ENCODE measurements at regions not wholly inside any gene's neighbourhood (a gene's known extent, or its start where the extent isn't known, plus 50 kb on each side); places are given as distances from the start of the nearest gene placed in this dataset.
"Not testable (repeated sequence)": the region's sequence is repeated elsewhere in the genome, so short reads cannot be mapped to it uniquely, and the experiment has no call there.

- no peak for DNase-seq
These were observed 783.6 kb downstream of the ETS1 start for GRCh38 chr11:127803755-127804154.

- no peak for DNase-seq
These were observed 786.2 kb downstream of the ETS1 start for GRCh38 chr11:127800989-127801688.

- DNase-seq: no peak
These were observed 792.0 kb downstream of the ETS1 start for GRCh38 chr11:127795326-127795725.

GRCh38 chr11:127791844-127792243, 791.3 kb upstream of the KIRREL3 start:
- DNase-seq: no peak

GRCh38 chr11:127790592-127790991, 790.0 kb upstream of the KIRREL3 start:
- no peak for DNase-seq

- no peak for DNase-seq
These were observed 789.4 kb upstream of the KIRREL3 start for GRCh38 chr11:127789927-127790326.

GRCh38 chr11:127772938-127773337, 772.4 kb upstream of the KIRREL3 start:
- DNase-seq: not testable (repeated sequence)

- not testable (repeated sequence) for DNase-seq
These were observed 768.4 kb upstream of the KIRREL3 start for GRCh38 chr11:127768931-127769330.

- no peak for DNase-seq
These were observed 766.2 kb upstream of the KIRREL3 start for GRCh38 chr11:127766734-127767133.

- no peak for DNase-seq
These were observed 738.3 kb upstream of the KIRREL3 start for GRCh38 chr11:127738771-127739286.

- no peak for DNase-seq
These were observed 736.9 kb upstream of the KIRREL3 start for GRCh38 chr11:127737499-127737898.

- no peak for DNase-seq
These were observed 733.0 kb upstream of the KIRREL3 start for GRCh38 chr11:127733552-127733951.

GRCh38 chr11:127726367-127726766, 725.8 kb upstream of the KIRREL3 start:
- no peak for DNase-seq

GRCh38 chr11:127723714-127724113, 723.1 kb upstream of the KIRREL3 start:
- DNase-seq: no peak

GRCh38 chr11:127713226-127713625, 712.7 kb upstream of the KIRREL3 start:
- no peak for DNase-seq

- no peak for DNase-seq
These were observed 711.2 kb upstream of the KIRREL3 start for GRCh38 chr11:127711748-127712147.

- DNase-seq: no peak
These were observed 710.3 kb upstream of the KIRREL3 start for GRCh38 chr11:127710831-127711230.

GRCh38 chr11:127709960-127710359, 709.4 kb upstream of the KIRREL3 start:
- no peak for DNase-seq

- DNase-seq: no peak
These were observed 693.1 kb upstream of the KIRREL3 start for GRCh38 chr11:127693686-127694085.

- DNase-seq: no peak
These were observed 682.8 kb upstream of the KIRREL3 start for GRCh38 chr11:127683321-127683720.

GRCh38 chr11:127679816-127680545, 679.4 kb upstream of the KIRREL3 start:
- no peak for DNase-seq

- no peak for DNase-seq
These were observed 678.1 kb upstream of the KIRREL3 start for GRCh38 chr11:127678631-127679030.

- no peak for DNase-seq
These were observed 677.3 kb upstream of the KIRREL3 start for GRCh38 chr11:127677660-127678425.

GRCh38 chr11:127675581-127675980, 675.0 kb upstream of the KIRREL3 start:
- DNase-seq: no peak
